ENCODE measurements at regions not wholly inside any gene's neighbourhood (a gene's known extent, or its start where the extent isn't known, plus 50 kb on each side); places are given as distances from the start of the nearest gene placed in this dataset.

DNA sequence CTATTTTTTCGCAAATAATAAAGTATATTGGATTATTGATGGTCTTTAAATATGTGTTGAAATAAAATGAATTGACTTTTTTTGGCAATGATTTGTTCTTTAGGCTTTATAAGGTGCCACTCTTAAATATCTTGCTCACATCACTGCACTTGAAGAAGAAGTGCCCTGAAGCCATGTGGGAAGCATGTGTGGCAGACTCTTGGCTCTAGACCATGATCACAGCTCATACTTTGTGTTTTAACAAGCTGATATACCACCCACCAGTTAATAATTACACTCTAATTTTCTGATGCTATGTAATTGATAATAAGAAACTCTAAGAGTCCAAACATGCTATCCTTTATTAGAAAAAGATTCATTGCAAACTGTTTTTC, 52.1 kb upstream of the TGFBR2 start:
- TF ChIP-seq, protein P1, sequence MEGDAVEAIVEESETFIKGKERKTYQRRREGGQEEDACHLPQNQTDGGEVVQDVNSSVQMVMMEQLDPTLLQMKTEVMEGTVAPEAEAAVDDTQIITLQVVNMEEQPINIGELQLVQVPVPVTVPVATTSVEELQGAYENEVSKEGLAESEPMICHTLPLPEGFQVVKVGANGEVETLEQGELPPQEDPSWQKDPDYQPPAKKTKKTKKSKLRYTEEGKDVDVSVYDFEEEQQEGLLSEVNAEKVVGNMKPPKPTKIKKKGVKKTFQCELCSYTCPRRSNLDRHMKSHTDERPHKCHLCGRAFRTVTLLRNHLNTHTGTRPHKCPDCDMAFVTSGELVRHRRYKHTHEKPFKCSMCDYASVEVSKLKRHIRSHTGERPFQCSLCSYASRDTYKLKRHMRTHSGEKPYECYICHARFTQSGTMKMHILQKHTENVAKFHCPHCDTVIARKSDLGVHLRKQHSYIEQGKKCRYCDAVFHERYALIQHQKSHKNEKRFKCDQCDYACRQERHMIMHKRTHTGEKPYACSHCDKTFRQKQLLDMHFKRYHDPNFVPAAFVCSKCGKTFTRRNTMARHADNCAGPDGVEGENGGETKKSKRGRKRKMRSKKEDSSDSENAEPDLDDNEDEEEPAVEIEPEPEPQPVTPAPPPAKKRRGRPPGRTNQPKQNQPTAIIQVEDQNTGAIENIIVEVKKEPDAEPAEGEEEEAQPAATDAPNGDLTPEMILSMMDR (IDR thresholded peaks at IDR 0.05; ENCODE audit: low read length, missing control alignments), result no peak
- no peak overlapping the region for H3K4me3 ChIP-seq (replicated peaks; ENCODE audit: low read depth, low read length)
- no peak for DNase-seq (ENCODE audit: low read depth)

- TF ChIP-seq, protein P1 (IDR thresholded peaks at IDR 0.05; ENCODE audit: low read length, missing control alignments), result no peak
- DNase-seq (ENCODE audit: low read depth), result no peak
- no peak overlapping the region for H3K4me3 ChIP-seq (replicated peaks; ENCODE audit: low read depth, low read length)
These were observed 50.4 kb upstream of the TGFBR2 start for GRCh38 chr3:30555968-30556367.
